Loucy (cell line): ENCODE measurements at regions not wholly inside any gene's neighbourhood (a gene's known extent, or its start where the extent isn't known, plus 50 kb on each side); places are given as distances from the start of the nearest gene placed in this dataset.

Source experiments
- H2AFZ ChIP-seq: fragments of 200-600 bp; sonication (generic); 2 replicates; pipeline ENCODE4 v1.6.0; 2016; ENCODE audit warnings: antibody characterized with exemption, mild to moderate bottlenecking, low read length, moderate library complexity
- H3F3A ChIP-seq: fragments of 200-600 bp; 2 replicates; pipeline ENCODE4 v1.6.0; 2016; ENCODE audit warnings: antibody characterized with exemption, low read depth, mild to moderate bottlenecking
- H3K27me3 ChIP-seq: fragments of 200-600 bp; sonication (generic); 2 replicates; pipeline ENCODE4 v1.6.1; 2014; ENCODE audit warnings: low read length, mild to moderate bottlenecking; ENCODE audit not compliant: insufficient read depth, poor library complexity, severe bottlenecking
- H3K36me3 ChIP-seq: fragments of 200-600 bp; sonication (generic); 2 replicates; pipeline ENCODE4 v1.6.1; 2016; ENCODE audit warnings: low read length; ENCODE audit not compliant: insufficient read depth
- H3K4me1 ChIP-seq: fragments of 200-600 bp; sonication (generic); 2 replicates; pipeline ENCODE4 v1.5.1; 2014; ENCODE audit warnings: low read length, mild to moderate bottlenecking; ENCODE audit not compliant: insufficient read depth, poor library complexity, severe bottlenecking
- H3K4me2 ChIP-seq: fragments of 200-600 bp; sonication (generic); 2 replicates; pipeline ENCODE4 v1.6.0; 2014; ENCODE audit warnings: antibody characterized with exemption, low read length, low read depth, mild to moderate bottlenecking; ENCODE audit not compliant: poor library complexity, severe bottlenecking
- H3K4me3 ChIP-seq: fragments of 200-600 bp; sonication (generic); 2 replicates; pipeline ENCODE4 v1.5.1; 2014; ENCODE audit warnings: low read length, mild to moderate bottlenecking, mixed read lengths; ENCODE audit not compliant: poor library complexity, severe bottlenecking
- H3K79me2 ChIP-seq: fragments of 200-600 bp; sonication (generic); 2 replicates; pipeline ENCODE4 v1.6.1; 2014; ENCODE audit warnings: low read length; ENCODE audit not compliant: insufficient read depth
- H3K9ac ChIP-seq: fragments of 200-600 bp; sonication (generic); 2 replicates; pipeline ENCODE4 v1.6.0; 2014; ENCODE audit warnings: mild to moderate bottlenecking, low read depth, low read length, moderate library complexity; ENCODE audit not compliant: poor library complexity, severe bottlenecking
- H3K9me2 ChIP-seq: fragments of 200-600 bp; sonication (generic); replicated peaks from 2 replicates; pipeline ENCODE4 v1.6.1; 2016; ENCODE audit warnings: low read depth, low read length, mixed read lengths
- H3K9me3 ChIP-seq: fragments of 200-600 bp; sonication (generic); 2 replicates; pipeline ENCODE4 v1.6.1; 2014; ENCODE audit warnings: mild to moderate bottlenecking, antibody characterized with exemption, low read length, low read depth; ENCODE audit not compliant: insufficient read depth
- H4K20me1 ChIP-seq: fragments of 200-600 bp; sonication (generic); 2 replicates; pipeline ENCODE4 v1.6.0; 2014; ENCODE audit warnings: antibody characterized with exemption, low read length, mild to moderate bottlenecking; ENCODE audit not compliant: insufficient read depth, poor library complexity, severe bottlenecking
- EZH2phosphoT487 ChIP-seq: fragments of 200-600 bp; IDR thresholded peaks from 2 replicates; pipeline ENCODE4 v1.6.1; 2018; ENCODE audit warnings: antibody characterized with exemption, mild to moderate bottlenecking, moderate library complexity, borderline replicate concordance
- TF ChIP-seq, protein P1 (sequence below): fragments of 200-600 bp; sonication (generic); conservative IDR thresholded peaks from 2 replicates; pipeline ENCODE4 v1.5.1; 2014; ENCODE audit warnings: mild to moderate bottlenecking, antibody characterized with exemption, low read length

DNA sequence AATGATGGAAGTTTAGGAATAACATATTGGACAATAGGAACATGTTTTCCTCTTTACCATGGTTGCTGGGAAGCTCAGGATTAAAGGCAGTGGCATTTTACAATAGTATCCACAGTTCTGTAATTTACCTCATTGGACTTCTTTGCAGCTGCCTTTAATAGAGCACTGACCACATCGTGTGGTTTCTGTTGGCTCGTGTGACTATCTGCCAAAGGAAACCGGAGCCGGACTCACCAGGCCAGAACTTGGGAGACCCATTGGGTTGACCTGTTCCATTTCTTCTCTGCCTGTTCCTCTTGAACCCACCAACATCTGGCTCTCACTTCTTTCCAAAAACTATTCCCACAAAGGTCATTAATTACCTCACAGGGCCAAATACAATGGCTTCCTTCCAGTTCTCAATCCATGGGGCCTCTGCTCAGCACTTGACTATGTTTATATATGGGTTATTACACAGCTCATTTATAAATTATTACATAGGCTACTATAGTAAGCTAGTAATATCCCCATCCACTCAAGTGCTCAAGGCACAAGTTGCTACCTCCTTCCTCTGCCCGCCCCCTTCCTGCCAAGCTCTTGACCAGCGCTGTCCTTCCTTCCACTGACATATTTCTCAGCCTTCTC is 121.5 kb upstream of the VASH1 start:
- Histone ChIP-seq H3K36me3 (no peaks in the 10 kb centered on the region), H3F3A (no peaks in the 10 kb centered on the region), H3K9ac (no peak overlapping the region), H3K4me3 (no peak overlapping the region), H3K9me3 (no peaks in the 10 kb centered on the region), H3K4me2 (no peak overlapping the region), H3K27me3 (no peaks in the 10 kb centered on the region), H3K79me2 (no peaks in the 10 kb centered on the region), H3K4me1 (no peaks in the 10 kb centered on the region), H3K9me2 (no peaks in the 10 kb centered on the region), H2AFZ (no peak overlapping the region), H4K20me1 (no peaks in the 10 kb centered on the region)
- no peak for TF ChIP-seq EZH2phosphoT487
- TF ChIP-seq, protein P1, sequence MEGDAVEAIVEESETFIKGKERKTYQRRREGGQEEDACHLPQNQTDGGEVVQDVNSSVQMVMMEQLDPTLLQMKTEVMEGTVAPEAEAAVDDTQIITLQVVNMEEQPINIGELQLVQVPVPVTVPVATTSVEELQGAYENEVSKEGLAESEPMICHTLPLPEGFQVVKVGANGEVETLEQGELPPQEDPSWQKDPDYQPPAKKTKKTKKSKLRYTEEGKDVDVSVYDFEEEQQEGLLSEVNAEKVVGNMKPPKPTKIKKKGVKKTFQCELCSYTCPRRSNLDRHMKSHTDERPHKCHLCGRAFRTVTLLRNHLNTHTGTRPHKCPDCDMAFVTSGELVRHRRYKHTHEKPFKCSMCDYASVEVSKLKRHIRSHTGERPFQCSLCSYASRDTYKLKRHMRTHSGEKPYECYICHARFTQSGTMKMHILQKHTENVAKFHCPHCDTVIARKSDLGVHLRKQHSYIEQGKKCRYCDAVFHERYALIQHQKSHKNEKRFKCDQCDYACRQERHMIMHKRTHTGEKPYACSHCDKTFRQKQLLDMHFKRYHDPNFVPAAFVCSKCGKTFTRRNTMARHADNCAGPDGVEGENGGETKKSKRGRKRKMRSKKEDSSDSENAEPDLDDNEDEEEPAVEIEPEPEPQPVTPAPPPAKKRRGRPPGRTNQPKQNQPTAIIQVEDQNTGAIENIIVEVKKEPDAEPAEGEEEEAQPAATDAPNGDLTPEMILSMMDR = no peak

DNA sequence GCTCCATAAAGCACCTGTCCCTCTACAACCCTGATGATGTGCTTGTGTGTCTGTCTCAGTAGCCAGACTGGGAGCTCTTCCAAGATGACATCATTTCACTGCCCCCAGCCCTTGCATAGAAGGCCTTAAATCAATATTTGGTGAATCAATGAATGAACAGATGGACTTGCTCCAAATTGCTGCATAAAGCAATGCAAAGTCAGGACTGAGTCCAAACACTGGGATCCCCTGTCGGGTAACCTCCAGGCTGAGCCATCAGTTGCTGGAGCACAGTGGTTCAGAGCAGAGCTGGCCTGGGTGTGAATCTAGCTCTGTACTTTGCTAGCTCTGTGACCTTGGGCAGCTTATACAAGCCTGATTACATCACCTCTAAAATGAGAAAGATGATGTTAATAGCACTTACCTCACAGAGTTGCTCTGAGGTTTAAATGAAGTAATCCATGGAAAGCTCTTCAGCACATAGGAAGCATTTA is 120.3 kb upstream of the VASH1 start:
- no peaks in the 10 kb centered on the region for H3K4me1 ChIP-seq
- TF ChIP-seq EZH2phosphoT487 = no peak
- TF ChIP-seq, protein P1 = no peak
- no peak overlapping the region for H3K4me3 ChIP-seq
- H3K9me2 ChIP-seq = no peaks in the 10 kb centered on the region
- no peaks in the 10 kb centered on the region for H3K36me3 ChIP-seq
- no peak overlapping the region for H3K4me2 ChIP-seq
- H2AFZ ChIP-seq = no peak overlapping the region
- H3K9me3 ChIP-seq = no peaks in the 10 kb centered on the region
- no peaks in the 10 kb centered on the region for H3K27me3 ChIP-seq
- no peaks in the 10 kb centered on the region for H4K20me1 ChIP-seq
- H3F3A ChIP-seq = no peaks in the 10 kb centered on the region
- H3K79me2 ChIP-seq = no peaks in the 10 kb centered on the region
- no peak overlapping the region for H3K9ac ChIP-seq

DNA sequence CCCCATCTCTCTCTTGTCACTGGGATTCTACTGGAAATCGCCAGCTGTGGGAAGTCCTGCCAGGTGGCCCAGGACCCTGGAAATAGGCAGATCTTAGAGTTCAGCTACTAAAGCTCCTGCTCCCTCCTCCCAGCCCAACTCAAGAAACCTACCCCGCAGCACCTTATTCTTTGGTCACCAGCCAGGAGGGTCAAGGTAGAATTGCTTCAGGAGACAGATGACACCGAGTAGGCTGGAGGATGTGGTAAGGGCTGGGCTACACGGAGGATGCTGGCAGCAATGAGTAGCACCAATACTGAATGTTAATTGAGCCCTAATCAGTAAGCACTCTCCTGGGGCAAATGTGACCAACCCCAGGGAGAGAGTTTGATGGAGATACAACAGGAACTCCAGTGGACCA is 119.7 kb upstream of the VASH1 start:
- TF ChIP-seq, protein P1 = no peak
- TF ChIP-seq EZH2phosphoT487 = no peak
- H2AFZ ChIP-seq = no peak overlapping the region
- H3K4me2 ChIP-seq = no peak overlapping the region
- no peaks in the 10 kb centered on the region for H3K27me3 ChIP-seq
- no peaks in the 10 kb centered on the region for H3F3A ChIP-seq
- no peaks in the 10 kb centered on the region for H3K9me3 ChIP-seq
- H3K9me2 ChIP-seq = no peaks in the 10 kb centered on the region
- H3K4me3 ChIP-seq = no peak overlapping the region
- H3K9ac ChIP-seq = no peak overlapping the region
- no peaks in the 10 kb centered on the region for H3K79me2 ChIP-seq
- H3K4me1 ChIP-seq = no peaks in the 10 kb centered on the region
- H4K20me1 ChIP-seq = no peaks in the 10 kb centered on the region
- no peaks in the 10 kb centered on the region for H3K36me3 ChIP-seq
